Choroid plexus epithelial cell (primary cell): ENCODE measurements at regions not wholly inside any gene's neighbourhood (a gene's known extent, or its start where the extent isn't known, plus 50 kb on each side); places are given as distances from the start of the nearest gene placed in this dataset.

Experiments
- DNase-seq: peaks from one replicate; pipeline ENCODE4 v3.0.0-alpha.2; 2010; ENCODE audit warnings: low read depth
- H3K4me3 ChIP-seq: 2 replicates; pipeline ENCODE4 v1.5.1; 2011; ENCODE audit warnings: low read depth, mild to moderate bottlenecking, control low read depth, low read length, moderate library complexity
- CTCF ChIP-seq: conservative IDR thresholded peaks from 2 replicates; pipeline ENCODE4 v1.5.1; 2011; ENCODE audit warnings: low read depth, mild to moderate bottlenecking, control low read depth, inconsistent platforms, low read length, moderate library complexity

GRCh38 chr6:167506443-167507301 is 181.8 kb downstream of the TTLL2 start:
- H3K4me3 ChIP-seq, result no peak overlapping the region
- DNase-seq, result no peak
- TF ChIP-seq CTCF, result no peak

- no peak for DNase-seq
- no peak overlapping the region for H3K4me3 ChIP-seq
- no peak for TF ChIP-seq CTCF
Measured at GRCh38 chr6:167507376-167507945, 182.6 kb downstream of the TTLL2 start.

GRCh38 chr6:167508919-167509852 is 184.3 kb downstream of the TTLL2 start:
- no peak overlapping the region for H3K4me3 ChIP-seq
- no peak for TF ChIP-seq CTCF
- no peak for DNase-seq

GRCh38 chr6:167509853-167510220 is 185.0 kb downstream of the TTLL2 start:
- DNase-seq, result no peak
- no peak for TF ChIP-seq CTCF
- H3K4me3 ChIP-seq, result no peak overlapping the region

- no peak for TF ChIP-seq CTCF
- no peak overlapping the region for H3K4me3 ChIP-seq
- DNase-seq, result no peak
Measured at GRCh38 chr6:167510648-167511047, 185.8 kb downstream of the TTLL2 start.

GRCh38 chr6:167512696-167513375 is 187.9 kb downstream of the TTLL2 start:
- TF ChIP-seq CTCF, result no peak
- DNase-seq, result no peak
- no peak overlapping the region for H3K4me3 ChIP-seq
